ENCODE measurements at regions not wholly inside any gene's neighbourhood (a gene's known extent, or its start where the extent isn't known, plus 50 kb on each side); places are given as distances from the start of the nearest gene placed in this dataset.

DNA sequence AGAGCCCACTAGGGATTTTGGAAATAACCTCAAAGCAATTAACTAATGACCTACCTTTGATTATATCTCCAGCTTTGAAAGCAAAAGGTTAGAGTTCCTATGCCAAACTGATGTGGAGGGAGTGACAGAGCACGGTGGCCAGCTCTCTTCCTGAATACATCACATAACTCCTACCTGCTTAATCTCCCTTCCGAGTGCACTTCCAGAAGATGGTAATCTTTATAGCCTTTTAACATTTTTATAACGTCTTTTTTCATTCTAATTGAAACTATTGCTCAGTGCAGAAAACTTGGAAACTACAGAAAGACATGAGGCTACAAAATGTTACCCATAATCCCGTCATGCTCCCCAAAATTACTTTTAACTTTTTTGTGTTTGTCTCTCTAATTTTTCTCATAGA lies 110.5 kb upstream of the COX10 start (continued):
- TF ChIP-seq CBX8 (IDR thresholded peaks at IDR 0.05; ENCODE audit: borderline replicate concordance, low read depth, low read length) (no peak), TCF12 (IDR thresholded peaks at IDR 0.05; ENCODE audit: low read depth, low read length) (no peak), EGR1 (IDR thresholded peaks at IDR 0.05; ENCODE audit: borderline replicate concordance, low read depth, low read length) (no peak)

Data from H1 (cell line).